GM18909 (cell line): ENCODE measurements at regions not wholly inside any gene's neighbourhood (a gene's known extent, or its start where the extent isn't known, plus 50 kb on each side); places are given as distances from the start of the nearest gene placed in this dataset.

ENCODE experiments used
- ATAC-seq: cut with Tn5 transposase; IDR thresholded peaks from one replicate; pipeline ENCODE4 v1.9.1; 2021; ENCODE audit warnings: mild to moderate bottlenecking; ENCODE audit not compliant: unreplicated experiment, poor library complexity

DNA sequence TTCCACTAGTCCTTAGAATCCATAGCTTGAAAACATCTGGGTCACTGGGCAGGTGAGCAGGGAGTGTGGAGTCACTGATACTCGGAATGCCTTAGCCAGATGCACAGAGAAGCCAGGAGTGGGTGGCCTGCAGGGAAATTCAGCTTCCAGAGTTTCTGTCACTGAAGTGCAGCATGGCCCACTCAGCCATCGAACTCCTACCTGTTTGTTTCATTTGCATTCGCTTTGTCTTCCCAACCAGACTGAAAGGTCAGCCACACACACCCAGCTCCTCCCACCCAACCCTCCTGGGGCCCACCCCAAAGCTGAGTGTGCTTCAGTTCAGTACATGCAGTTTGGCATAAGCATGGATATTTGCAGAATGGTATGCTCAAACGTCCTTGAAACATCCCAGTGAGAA lies 124.5 kb upstream of the ATP10A start:
- no peak for ATAC-seq

DNA sequence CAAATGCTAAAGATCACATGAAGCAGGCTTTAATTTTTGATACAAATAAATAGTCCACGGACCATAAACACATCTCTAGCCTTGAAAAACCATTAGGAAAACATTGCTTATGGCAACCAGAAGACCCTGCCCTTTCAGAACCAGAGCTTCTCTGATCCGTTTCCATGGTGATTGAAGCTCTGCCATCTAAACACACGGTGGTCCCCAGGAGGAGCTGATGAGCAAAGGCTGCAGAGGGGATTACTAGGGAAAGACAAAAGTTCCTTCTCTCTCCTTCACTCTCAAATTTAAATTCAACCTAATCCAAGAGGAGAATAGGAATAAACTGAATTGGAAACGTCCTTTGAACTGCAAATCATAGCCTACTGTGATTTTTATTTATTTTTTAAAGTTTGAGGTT lies 122.0 kb upstream of the ATP10A start:
- no peak for ATAC-seq

DNA sequence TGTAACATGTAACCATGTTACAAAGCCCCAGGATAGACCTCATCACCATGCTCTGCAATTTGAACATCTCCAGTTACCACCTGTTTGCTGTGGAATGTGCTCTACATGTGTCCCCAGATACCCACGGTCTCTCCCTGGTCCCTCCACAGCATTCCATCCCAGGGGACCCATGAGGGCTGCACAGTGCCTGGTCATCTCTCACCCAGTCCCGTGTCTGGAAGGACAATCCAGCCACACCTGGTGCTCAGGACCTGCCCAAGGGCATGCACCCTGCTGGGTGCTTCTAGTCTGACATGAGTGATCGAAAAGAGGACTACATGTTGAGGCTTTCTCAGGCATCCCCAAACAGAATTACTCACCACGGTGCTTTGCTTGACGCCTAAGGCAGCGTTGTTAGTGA lies 119.6 kb upstream of the ATP10A start:
- no peak for ATAC-seq

DNA sequence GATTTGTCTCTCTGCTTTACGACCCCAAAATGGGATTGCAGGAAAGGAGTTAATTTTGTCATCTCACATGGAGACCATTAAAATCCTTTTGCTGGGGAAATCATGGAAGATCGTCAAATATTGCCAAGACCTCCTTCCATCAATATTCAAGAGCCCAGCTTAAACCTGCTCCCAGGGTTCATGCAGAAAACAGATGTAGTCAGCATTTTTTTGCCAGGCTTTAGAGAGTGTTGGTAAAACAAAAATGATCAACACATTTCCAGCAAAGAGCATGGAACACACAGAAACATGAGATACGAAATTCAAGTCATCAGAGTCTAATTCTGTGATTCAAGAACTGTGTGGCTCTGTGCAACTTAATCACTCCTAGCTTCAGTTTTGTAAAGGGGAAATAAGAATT lies 118.0 kb upstream of the ATP10A start:
- ATAC-seq, result no peak

DNA sequence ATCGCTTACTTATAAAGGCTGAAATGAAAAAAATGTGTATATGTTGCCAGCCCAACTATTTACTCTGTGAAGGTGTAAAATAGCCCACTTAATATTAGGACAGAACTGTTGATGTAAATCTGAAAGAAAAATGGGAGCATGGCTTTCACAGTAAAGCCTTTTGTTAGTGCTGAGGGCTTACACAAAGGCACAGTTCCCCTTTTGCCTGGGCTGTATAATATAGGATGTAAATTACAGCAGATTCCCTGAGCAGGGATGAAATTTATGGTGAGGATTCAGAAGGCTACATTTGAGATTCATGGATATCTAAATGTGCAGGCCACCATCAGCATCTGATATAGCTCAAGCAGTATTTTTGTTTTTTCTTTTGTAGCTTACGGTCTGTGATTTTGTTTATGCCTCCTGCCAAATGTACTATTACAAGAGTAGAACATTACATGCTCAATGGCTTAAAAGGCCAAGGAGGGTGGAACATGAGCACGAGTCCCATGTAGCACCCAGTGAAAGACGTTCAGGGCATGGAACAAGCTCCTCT lies 109.1 kb upstream of the ATP10A start:
- no peak for ATAC-seq

DNA sequence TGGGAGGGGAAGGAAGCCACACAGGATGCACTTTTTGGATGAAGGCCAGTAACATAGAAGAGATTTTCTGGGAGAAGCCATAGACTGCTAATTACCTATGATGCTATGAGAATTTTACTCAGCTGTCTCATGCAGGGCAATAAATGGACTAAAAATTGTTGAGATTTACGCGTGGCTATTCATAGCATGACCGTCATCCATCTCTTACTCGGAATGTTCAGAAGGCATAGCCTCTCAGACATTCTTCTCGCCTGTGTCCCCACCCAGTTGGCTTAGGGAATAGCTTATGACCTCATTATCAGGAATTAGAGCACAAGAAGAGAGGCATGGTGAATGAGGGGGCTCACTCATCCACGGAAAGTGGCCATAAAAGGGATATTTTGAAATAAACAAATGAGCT lies 107.9 kb upstream of the ATP10A start:
- ATAC-seq, result no peak

DNA sequence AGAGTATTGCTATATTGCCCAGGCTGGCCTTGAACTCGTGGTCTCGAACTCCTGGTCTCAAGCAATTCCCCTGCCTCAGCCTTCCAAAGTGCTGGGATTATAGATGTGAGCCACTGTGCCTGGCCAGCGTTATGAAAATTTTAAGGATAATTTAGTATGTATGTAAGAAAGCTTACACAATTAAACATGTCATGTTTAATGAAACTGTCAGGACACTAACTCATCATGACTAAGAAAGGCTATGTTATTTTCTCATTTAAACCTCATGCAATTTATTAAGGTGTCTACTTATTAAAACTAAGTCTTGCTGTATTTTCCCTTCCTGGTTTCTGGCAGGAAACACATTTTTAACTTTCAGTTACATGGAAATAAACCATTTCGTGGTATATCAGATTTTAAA lies 106.8 kb upstream of the ATP10A start:
- no peak for ATAC-seq

DNA sequence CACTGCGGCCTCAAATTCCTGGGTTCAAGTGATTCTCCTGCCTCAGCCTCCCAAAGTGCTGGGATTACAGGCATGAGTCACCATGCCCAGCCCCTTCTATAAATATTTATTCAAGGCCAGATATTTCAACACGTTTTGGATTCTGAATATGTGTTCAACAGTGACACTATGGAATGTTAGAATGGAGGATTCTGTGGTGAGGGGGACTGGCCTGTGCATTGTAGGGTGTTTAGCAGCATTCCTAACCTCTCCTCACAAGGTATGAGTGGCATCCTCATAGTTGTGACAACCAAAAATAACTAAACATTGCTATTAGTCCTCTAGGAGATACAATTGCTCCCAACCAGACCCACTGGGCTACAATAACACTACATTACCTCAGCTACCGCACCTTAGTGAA lies 104.0 kb upstream of the ATP10A start:
- ATAC-seq, result no peak

DNA sequence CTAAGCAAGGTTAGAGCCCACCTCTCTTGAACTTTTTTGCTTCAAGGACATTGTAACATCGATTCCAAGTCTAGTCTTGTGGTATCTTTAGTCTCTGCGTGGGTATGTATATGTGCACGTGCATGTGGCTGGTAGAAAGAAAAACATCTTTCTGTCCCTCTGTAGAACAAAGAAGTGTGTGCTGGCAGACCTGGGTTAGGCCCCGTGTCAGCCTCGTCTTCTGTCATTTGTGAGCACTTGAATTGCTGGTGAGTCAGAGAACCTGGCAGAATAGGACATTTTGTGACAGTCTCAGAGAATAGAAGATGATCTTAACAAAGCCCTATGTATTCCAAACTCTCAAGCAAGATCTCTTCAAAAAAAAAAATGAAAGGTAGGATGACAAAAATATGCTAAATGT lies 102.2 kb upstream of the ATP10A start:
- no peak for ATAC-seq

DNA sequence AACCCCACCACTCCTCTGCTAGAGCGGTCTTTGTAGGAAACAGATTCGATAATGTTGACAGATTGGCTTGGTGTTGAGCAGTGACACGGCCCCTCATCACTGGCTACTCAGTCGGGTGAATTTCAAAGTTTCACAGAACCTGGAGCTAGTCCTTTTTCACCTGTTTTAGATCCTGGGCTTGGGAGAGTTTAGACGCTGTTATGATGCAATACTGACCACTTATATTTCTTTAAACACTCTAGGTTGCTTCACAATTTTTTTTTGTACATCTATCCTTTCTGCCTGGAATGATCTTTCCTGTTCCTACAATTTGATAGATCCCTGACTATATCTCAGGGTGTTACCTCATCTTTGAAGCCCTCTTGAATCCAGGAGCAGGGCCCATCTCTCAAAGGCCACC lies 97.1 kb upstream of the ATP10A start:
- no peak for ATAC-seq

DNA sequence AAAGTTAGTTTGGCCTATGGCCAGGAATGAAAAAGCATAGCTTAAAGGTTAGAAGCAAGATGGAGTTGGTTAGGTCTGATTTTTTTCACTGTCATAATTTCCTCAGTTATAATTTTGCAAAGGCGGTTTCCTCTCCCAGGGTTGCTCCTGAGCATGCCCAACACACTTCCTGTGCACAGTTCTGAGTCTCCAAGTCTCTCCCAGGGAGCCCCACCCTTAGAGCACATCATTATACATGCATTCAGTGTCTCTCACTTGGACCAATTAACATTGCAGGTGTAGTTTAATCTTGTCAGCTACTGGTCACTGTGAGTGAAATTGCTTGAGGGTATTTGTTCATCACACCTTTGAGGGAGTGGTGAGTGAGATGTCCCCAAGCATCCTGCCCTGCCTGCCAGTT lies 96.0 kb upstream of the ATP10A start:
- no peak for ATAC-seq

DNA sequence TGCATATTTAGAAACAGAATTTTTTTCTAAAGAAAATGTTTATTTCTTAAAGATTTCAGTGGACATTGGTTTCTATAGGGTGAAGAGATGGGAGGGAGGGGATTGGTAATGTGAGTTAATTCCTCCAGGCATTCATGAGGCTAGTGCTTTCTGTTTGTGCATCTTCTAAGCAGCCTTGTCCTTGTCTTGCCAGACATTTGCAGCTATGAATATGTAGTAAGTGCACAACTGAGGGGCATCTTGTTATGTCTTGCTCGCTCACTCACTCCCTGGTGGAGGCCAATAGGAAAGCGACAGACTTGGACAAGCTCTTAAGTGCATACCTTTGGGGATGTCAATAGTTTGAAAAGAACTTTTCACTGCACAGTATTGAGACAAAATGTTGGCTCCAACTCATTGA lies 92.5 kb upstream of the ATP10A start:
- ATAC-seq, result no peak

DNA sequence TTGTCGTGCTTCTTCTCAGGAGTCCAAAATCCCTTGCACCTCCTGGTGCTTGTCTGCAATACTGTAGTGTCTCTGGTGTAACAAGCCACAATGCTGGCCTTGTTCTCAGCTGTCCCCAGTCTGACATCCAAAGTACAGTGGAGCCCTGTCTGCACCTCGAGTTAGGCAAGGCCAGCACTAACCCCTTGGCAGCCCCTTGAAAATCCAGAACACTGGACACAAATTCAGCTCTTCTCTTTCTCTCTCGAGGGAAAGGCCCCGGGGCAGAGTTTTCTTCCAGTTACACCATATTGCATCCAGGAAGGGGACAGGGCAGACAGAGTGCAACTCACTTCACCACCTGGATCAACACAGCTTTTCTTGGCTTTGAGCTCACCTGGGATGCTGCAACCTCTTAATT lies 91.3 kb upstream of the ATP10A start:
- ATAC-seq, result no peak

DNA sequence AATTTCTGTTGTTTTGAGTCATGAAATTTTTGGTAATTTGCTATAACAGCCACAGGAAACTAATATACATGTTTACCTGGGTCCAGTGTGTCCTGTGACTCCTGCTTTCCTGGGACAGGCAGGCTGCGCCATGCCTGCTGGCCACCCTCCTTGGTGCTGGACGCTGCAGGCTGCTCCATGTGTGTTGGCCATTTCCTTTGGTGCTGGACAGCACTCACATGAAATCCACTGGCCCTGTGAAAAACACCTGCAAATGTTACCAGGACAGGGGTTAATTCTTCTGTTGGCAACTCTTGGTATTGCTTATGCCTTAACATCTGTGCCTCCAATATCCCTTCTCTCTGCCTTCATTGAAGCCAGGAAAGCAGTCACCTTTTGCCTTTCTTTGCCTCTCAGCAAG lies 86.9 kb upstream of the ATP10A start:
- ATAC-seq, result no peak

DNA sequence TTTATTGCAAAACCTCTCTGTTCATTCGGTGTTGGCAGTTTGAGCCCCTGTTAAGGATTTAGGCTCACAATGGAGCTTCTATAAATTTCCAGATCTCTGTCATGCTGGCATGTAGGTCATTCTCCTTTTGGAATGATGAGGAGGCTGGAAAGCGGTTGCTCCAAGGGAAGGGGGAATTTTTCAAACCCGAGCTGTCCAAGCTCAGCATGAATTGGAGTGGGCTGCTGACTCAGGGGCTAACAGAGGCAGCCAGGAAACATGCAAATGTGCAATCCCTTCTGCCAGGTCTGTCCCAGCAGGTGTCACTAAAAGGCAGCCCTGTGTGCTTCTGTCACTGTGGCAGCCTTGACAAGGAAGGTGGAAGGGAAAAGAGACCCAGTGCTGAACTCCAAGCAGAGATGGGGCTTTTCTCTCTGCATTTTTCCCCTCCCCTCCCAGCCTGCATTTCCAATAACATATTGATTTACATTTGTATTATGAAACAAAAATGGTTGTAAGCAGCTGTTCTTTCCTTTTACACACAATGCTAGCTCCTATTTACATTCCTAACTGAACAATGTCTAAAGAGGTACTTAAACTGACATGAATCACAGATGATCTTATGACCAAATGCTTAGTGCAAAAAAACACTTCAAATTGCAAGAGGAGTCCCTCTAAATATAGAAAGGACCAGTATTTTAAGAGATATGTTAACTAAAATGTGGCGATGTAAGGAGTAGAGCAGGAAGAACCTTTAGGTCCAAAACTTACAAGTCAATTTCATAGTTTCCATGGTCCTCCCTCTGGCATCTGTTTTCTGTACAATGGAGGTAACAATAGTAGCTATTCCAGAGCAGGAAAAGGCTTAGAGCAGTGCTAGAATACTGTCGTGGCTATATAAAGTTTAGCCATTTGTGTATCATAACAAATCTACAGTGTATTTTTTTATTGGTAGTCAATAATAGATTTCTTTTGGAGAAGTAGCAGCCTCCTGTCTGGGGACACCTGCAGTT lies 84.5 kb upstream of the ATP10A start:
- no peak for ATAC-seq

DNA sequence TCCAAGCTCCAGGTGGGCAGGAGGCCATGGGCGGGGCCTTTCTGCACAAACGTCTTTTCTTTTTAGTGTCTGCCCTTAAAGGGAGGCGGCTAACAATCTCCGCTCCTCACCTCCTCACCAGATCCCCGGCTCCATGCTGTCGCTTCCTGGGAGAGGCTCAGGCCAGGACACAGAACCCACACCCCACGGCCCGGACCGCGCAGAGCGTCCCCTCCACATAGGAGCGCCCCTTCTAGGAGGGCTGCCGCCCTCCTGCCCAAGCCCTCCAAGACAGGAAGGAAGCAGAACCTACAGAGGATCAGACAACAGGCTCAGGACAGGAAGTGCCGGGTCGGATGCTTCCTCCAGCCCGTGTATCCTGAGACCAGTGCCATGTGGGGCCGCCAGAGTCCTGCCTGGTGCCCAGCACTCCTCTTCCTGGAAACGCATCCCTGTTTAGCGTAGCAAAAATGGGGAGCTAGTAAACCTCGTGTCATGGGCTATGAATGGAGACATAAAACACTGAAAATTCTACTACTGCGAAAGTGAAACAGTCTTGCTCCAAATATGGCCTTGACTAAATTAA lies 83.2 kb upstream of the ATP10A start:
- no peak for ATAC-seq

DNA sequence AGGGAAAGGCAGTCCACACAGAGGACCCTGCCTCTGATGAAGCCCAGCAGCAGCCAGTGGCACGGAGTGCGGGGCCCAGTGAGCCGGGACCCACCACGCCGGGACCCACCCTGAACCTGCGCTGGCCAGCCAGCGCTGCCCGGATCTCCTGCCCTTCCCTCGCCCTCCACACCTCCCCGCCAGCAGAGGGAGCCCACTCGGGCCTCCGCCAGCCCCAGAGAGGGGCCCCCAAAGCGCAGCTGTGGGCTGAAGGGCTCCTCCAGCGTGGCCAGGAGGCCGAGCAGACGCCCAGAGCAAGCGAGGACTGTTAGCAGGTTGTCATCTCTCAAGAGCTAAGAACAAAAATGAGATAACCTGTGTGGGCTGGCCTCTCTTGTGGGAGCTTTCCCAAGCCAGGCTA lies 81.3 kb upstream of the ATP10A start:
- no peak for ATAC-seq

DNA sequence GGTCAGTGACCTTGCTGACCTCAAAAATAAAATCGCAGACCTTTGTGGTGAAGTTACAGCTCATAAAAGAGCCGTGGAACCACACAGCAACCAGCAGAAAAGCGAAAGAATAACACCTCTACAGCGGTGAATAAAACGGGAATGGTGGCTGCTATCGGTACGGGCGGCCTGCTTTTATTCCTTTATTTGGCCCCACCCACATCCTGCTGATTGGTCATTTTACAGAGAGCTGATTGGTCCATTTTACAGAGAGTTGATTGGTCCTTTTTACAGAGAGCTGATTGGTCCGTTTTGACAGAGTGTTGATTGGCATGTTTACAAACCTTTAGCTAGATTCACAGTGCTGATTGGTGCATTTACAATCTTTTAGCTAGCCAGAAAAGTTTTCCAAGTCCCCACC lies 80.7 kb upstream of the ATP10A start:
- ATAC-seq, result no peak

DNA sequence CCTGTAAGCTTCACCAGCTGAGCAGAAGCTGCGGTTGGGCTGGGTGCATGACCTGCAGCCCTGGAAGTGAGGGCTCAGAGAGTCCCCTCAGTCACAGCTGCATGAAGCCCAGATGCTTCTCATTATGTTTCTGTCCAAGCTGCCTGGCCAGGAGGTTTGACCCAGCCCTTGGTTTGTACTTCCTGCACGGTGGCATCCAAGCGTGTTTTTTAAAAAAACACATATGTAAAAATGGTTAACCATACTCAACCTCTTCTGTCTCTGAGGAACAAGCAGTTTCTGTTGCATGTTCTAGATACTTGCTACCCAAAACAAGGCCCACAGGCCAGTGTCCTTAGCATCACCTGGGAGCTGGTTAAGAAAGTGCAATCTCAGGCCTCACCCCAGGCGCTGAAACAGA lies 76.0 kb upstream of the ATP10A start:
- peak; percentile 98 for ATAC-seq

DNA sequence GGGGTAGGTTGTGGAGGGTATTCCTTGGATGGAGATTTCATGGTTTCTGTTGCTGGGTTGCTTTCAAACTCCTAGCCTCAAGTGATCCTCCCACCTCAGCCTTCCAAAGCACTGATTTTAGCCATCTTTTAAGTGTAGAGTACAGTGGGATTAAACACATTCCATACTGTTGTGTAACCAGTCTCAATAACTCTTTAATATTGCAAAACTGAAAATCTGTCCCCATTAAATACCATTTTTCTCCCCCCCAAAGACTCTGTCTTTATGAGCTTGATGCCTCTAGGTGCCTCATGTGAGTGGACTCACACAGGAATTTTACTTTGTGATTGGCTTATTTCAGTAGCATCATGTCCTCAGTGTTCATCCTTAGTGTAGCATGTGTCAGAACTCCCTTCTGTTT lies 74.7 kb upstream of the ATP10A start:
- no peak for ATAC-seq

DNA sequence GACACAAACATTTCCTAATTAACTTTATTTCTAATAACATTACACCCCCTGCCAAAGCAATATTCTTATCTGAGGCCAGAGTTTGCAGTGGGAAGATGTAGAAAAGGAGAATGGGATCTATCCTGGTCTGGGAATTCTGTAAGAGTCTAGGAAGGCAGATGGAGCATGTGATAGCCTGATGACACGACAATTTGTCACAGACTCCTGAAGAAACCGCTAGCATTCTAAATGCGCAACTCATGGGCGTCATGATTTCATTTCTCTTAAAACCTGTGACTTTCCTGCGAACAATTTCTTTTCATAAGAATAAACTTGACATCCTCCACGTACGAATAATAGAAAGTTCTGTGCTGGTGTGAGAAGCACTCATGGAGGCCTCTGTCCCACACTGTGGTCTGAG lies 72.9 kb upstream of the ATP10A start:
- no peak for ATAC-seq
